Endothelial cell (in vitro differentiated cells): ENCODE measurements at regions not wholly inside any gene's neighbourhood (a gene's known extent, or its start where the extent isn't known, plus 50 kb on each side); places are given as distances from the start of the nearest gene placed in this dataset.
"Not testable (repeated sequence)": the region's sequence is repeated elsewhere in the genome, so short reads cannot be mapped to it uniquely, and the experiment has no call there.

Source experiments
- DNase-seq: peaks from one replicate; pipeline ENCODE4 v3.0.0; 2021; ENCODE audit warnings: low spot score
- H3K27ac Mint-ChIP-seq: one replicate; pipeline ENCODE4 v1.8.0; 2021; ENCODE audit warnings: mixed read lengths, inconsistent platforms; ENCODE audit not compliant: unreplicated experiment
- H3K27me3 Mint-ChIP-seq: one replicate; pipeline ENCODE4 v1.8.0; 2021; ENCODE audit warnings: mild to moderate bottlenecking, moderate library complexity, mixed read lengths, inconsistent platforms; ENCODE audit not compliant: unreplicated experiment
- H3K36me3 Mint-ChIP-seq: one replicate; pipeline ENCODE4 v1.8.0; 2021; ENCODE audit warnings: mild to moderate bottlenecking, low read depth, mixed read lengths, inconsistent platforms; ENCODE audit not compliant: unreplicated experiment
- H3K4me1 Mint-ChIP-seq: one replicate; pipeline ENCODE4 v1.8.0; 2021; ENCODE audit warnings: mild to moderate bottlenecking, mixed read lengths, inconsistent platforms; ENCODE audit not compliant: unreplicated experiment
- H3K4me3 Mint-ChIP-seq: one replicate; pipeline ENCODE4 v1.8.0; 2021; ENCODE audit warnings: mild to moderate bottlenecking, mixed read lengths, inconsistent platforms; ENCODE audit not compliant: unreplicated experiment
- H3K9me3 Mint-ChIP-seq: one replicate; pipeline ENCODE4 v1.8.0; 2021; ENCODE audit warnings: mixed read lengths, inconsistent platforms; ENCODE audit not compliant: unreplicated experiment
- CTCF ChIP-seq: fragments of 200-600 bp; sonication (generic); IDR thresholded peaks from one replicate; pipeline ENCODE4 v1.5.0; 2021; ENCODE audit warnings: antibody characterized with exemption; ENCODE audit not compliant: unreplicated experiment

GRCh38 chr3:125694761-125695294 is 99.5 kb upstream of the OSBPL11 start:
- Mint-ChIP-seq H3K27me3 (no peaks in the 10 kb centered on the region), H3K9me3 (no peaks in the 10 kb centered on the region), H3K36me3 (no peaks in the 10 kb centered on the region), H3K4me3 (no peak overlapping the region), H3K4me1 (no peaks in the 10 kb centered on the region), H3K27ac (no peak overlapping the region)
- no peak for TF ChIP-seq CTCF
- no peak for DNase-seq

GRCh38 chr3:125695688-125696087 is 100.4 kb upstream of the OSBPL11 start:
- H3K9me3 Mint-ChIP-seq, result no peaks in the 10 kb centered on the region
- no peak overlapping the region for H3K4me3 Mint-ChIP-seq
- H3K4me1 Mint-ChIP-seq, result no peaks in the 10 kb centered on the region
- no peaks in the 10 kb centered on the region for H3K27me3 Mint-ChIP-seq
- H3K27ac Mint-ChIP-seq, result no peak overlapping the region
- no peaks in the 10 kb centered on the region for H3K36me3 Mint-ChIP-seq
- no peak for DNase-seq
- TF ChIP-seq CTCF, result no peak

GRCh38 chr3:125697126-125697525 is 101.8 kb upstream of the OSBPL11 start:
- H3K9me3 Mint-ChIP-seq, H3K27ac Mint-ChIP-seq, H3K27me3 Mint-ChIP-seq, DNase-seq, H3K36me3 Mint-ChIP-seq, H3K4me1 Mint-ChIP-seq, H3K4me3 Mint-ChIP-seq: not testable (repeated sequence)

GRCh38 chr3:125697979-125698640 is 102.8 kb upstream of the OSBPL11 start:
- H3K9me3 Mint-ChIP-seq, DNase-seq, H3K4me3 Mint-ChIP-seq, H3K27ac Mint-ChIP-seq, H3K27me3 Mint-ChIP-seq, H3K36me3 Mint-ChIP-seq, H3K4me1 Mint-ChIP-seq: not testable (repeated sequence)

- H3K36me3 Mint-ChIP-seq, result no peaks in the 10 kb centered on the region
- DNase-seq, result no peak
- H3K27me3 Mint-ChIP-seq, result peaks cover 1% of the 10 kb centered on the region
- no peak overlapping the region for H3K27ac Mint-ChIP-seq
- no peak for TF ChIP-seq CTCF
- H3K4me1 Mint-ChIP-seq, result no peaks in the 10 kb centered on the region
- H3K9me3 Mint-ChIP-seq, result no peaks in the 10 kb centered on the region
- H3K4me3 Mint-ChIP-seq, result no peak overlapping the region
Observed at GRCh38 chr3:125715651-125716050, 120.4 kb upstream of the OSBPL11 start.

- H3K27ac Mint-ChIP-seq, H3K4me1 Mint-ChIP-seq, H3K27me3 Mint-ChIP-seq, H3K36me3 Mint-ChIP-seq, DNase-seq, H3K4me3 Mint-ChIP-seq, H3K9me3 Mint-ChIP-seq: not testable (repeated sequence)
Observed at GRCh38 chr3:125732151-125732550, 136.9 kb upstream of the OSBPL11 start.

- H3K9me3 Mint-ChIP-seq, H3K27me3 Mint-ChIP-seq, H3K4me3 Mint-ChIP-seq, H3K27ac Mint-ChIP-seq, H3K4me1 Mint-ChIP-seq, H3K36me3 Mint-ChIP-seq, DNase-seq: not testable (repeated sequence)
Observed at GRCh38 chr3:125741991-125742718, 146.9 kb upstream of the OSBPL11 start.

GRCh38 chr3:125742845-125743244 is 147.5 kb upstream of the OSBPL11 start:
- not testable (repeated sequence) for H3K4me3 Mint-ChIP-seq, H3K4me1 Mint-ChIP-seq, H3K27me3 Mint-ChIP-seq, H3K36me3 Mint-ChIP-seq, H3K9me3 Mint-ChIP-seq, H3K27ac Mint-ChIP-seq, DNase-seq

GRCh38 chr3:125757050-125757449 is 161.8 kb upstream of the OSBPL11 start:
- H3K27me3 Mint-ChIP-seq, DNase-seq, H3K27ac Mint-ChIP-seq, H3K4me3 Mint-ChIP-seq, H3K36me3 Mint-ChIP-seq, H3K9me3 Mint-ChIP-seq, H3K4me1 Mint-ChIP-seq: not testable (repeated sequence)
